ENCODE measurements at regions not wholly inside any gene's neighbourhood (a gene's known extent, or its start where the extent isn't known, plus 50 kb on each side); places are given as distances from the start of the nearest gene placed in this dataset.
"Not testable (repeated sequence)": the region's sequence is repeated elsewhere in the genome, so short reads cannot be mapped to it uniquely, and the experiment has no call there.

- no peaks in the 10 kb centered on the region for H3K36me3 ChIP-seq (replicated peaks; ENCODE audit: insufficient read depth, low read length)
- H3K9ac ChIP-seq (ENCODE audit: low read length): no peak overlapping the region
- H3K4me3 ChIP-seq (ENCODE audit: low read length): no peak overlapping the region
- H3K9me2 ChIP-seq (replicated peaks; ENCODE audit: insufficient read depth, low read length): no peaks in the 10 kb centered on the region
- H3K27ac ChIP-seq (ENCODE audit: low read length): no peak overlapping the region
- no peak for TF ChIP-seq EZH2phosphoT487 (IDR thresholded peaks at IDR 0.05; ENCODE audit: low read length)
- TF ChIP-seq CTCF (IDR thresholded peaks at IDR 0.05; ENCODE audit: low read length): no peak
- no peak for TF ChIP-seq EZH2 (optimal IDR thresholded peaks at IDR 0.05; ENCODE audit: low read depth, low read length)
- no peaks in the 10 kb centered on the region for H4K20me1 ChIP-seq (ENCODE audit: insufficient read depth, low read length)
- H3K9me3 ChIP-seq (replicated peaks; ENCODE audit: insufficient read depth, low read length): no peaks in the 10 kb centered on the region
- H3K27me3 ChIP-seq (replicated peaks; ENCODE audit: insufficient read depth, low read length): no peaks in the 10 kb centered on the region
- no peaks in the 10 kb centered on the region for H3F3A ChIP-seq (ENCODE audit: insufficient read depth, low read length)
- no peak overlapping the region for H2AFZ ChIP-seq (ENCODE audit: low read length)
- no peak overlapping the region for H3K4me2 ChIP-seq (ENCODE audit: low read depth, low read length)
- H3K79me2 ChIP-seq (ENCODE audit: low read length): no peaks in the 10 kb centered on the region
- no peaks in the 10 kb centered on the region for H3K4me1 ChIP-seq (ENCODE audit: low read length)
- DNase-seq: no peak
Observed at GRCh38 chr12:74169607-74170006, 368.0 kb upstream of the ATXN7L3B start.

GRCh38 chr12:74170645-74171477 lies 366.8 kb upstream of the ATXN7L3B start:
- no peaks in the 10 kb centered on the region for H3K4me1 ChIP-seq (ENCODE audit: low read length)
- no peaks in the 10 kb centered on the region for H3K79me2 ChIP-seq (ENCODE audit: low read length)
- H4K20me1 ChIP-seq (ENCODE audit: insufficient read depth, low read length): no peaks in the 10 kb centered on the region
- H3K36me3 ChIP-seq (replicated peaks; ENCODE audit: insufficient read depth, low read length): no peaks in the 10 kb centered on the region
- no peak overlapping the region for H3K9ac ChIP-seq (ENCODE audit: low read length)
- H3K27ac ChIP-seq (ENCODE audit: low read length): no peak overlapping the region
- H2AFZ ChIP-seq (ENCODE audit: low read length): no peak overlapping the region
- H3K9me2 ChIP-seq (replicated peaks; ENCODE audit: insufficient read depth, low read length): no peaks in the 10 kb centered on the region
- no peak overlapping the region for H3K4me3 ChIP-seq (ENCODE audit: low read length)
- H3F3A ChIP-seq (ENCODE audit: insufficient read depth, low read length): no peaks in the 10 kb centered on the region
- no peak overlapping the region for H3K4me2 ChIP-seq (ENCODE audit: low read depth, low read length)
- H3K27me3 ChIP-seq (replicated peaks; ENCODE audit: insufficient read depth, low read length): no peaks in the 10 kb centered on the region
- no peaks in the 10 kb centered on the region for H3K9me3 ChIP-seq (replicated peaks; ENCODE audit: insufficient read depth, low read length)
- DNase-seq: no peak
- no peak for TF ChIP-seq EZH2 (optimal IDR thresholded peaks at IDR 0.05; ENCODE audit: low read depth, low read length)
- TF ChIP-seq CTCF (IDR thresholded peaks at IDR 0.05; ENCODE audit: low read length): no peak
- TF ChIP-seq EZH2phosphoT487 (IDR thresholded peaks at IDR 0.05; ENCODE audit: low read length): no peak

GRCh38 chr12:74171478-74171909 lies 366.1 kb upstream of the ATXN7L3B start:
- Histone ChIP-seq H3K27ac (ENCODE audit: low read length) (no peak overlapping the region), H3K36me3 (replicated peaks; ENCODE audit: insufficient read depth, low read length) (no peaks in the 10 kb centered on the region), H4K20me1 (ENCODE audit: insufficient read depth, low read length) (no peaks in the 10 kb centered on the region), H3K27me3 (replicated peaks; ENCODE audit: insufficient read depth, low read length) (no peaks in the 10 kb centered on the region), H3K9me3 (replicated peaks; ENCODE audit: insufficient read depth, low read length) (no peaks in the 10 kb centered on the region), H3K4me1 (ENCODE audit: low read length) (no peaks in the 10 kb centered on the region), H3K9me2 (replicated peaks; ENCODE audit: insufficient read depth, low read length) (no peaks in the 10 kb centered on the region), H2AFZ (ENCODE audit: low read length) (no peak overlapping the region), H3K9ac (ENCODE audit: low read length) (no peak overlapping the region), H3K79me2 (ENCODE audit: low read length) (no peaks in the 10 kb centered on the region), H3K4me2 (ENCODE audit: low read depth, low read length) (no peak overlapping the region), H3K4me3 (ENCODE audit: low read length) (no peak overlapping the region), H3F3A (ENCODE audit: insufficient read depth, low read length) (no peaks in the 10 kb centered on the region)
- DNase-seq: no peak
- no peak for TF ChIP-seq EZH2phosphoT487 (IDR thresholded peaks at IDR 0.05; ENCODE audit: low read length)

- H2AFZ ChIP-seq (ENCODE audit: low read length): not testable (repeated sequence)
Observed at GRCh38 chr12:74174961-74175360, 362.7 kb upstream of the ATXN7L3B start.

More at GRCh38 chr12:74174961-74175360, 362.7 kb upstream of the ATXN7L3B start:
- not testable (repeated sequence) for H4K20me1 ChIP-seq (ENCODE audit: insufficient read depth, low read length); H3K27me3 ChIP-seq (replicated peaks; ENCODE audit: insufficient read depth, low read length); H3K4me1 ChIP-seq (ENCODE audit: low read length); H3F3A ChIP-seq (ENCODE audit: insufficient read depth, low read length); DNase-seq; H3K36me3 ChIP-seq (replicated peaks; ENCODE audit: insufficient read depth, low read length); H3K9me3 ChIP-seq (replicated peaks; ENCODE audit: insufficient read depth, low read length); H3K9ac ChIP-seq (ENCODE audit: low read length); H3K79me2 ChIP-seq (ENCODE audit: low read length); H3K4me2 ChIP-seq (ENCODE audit: low read depth, low read length); H3K27ac ChIP-seq (ENCODE audit: low read length); H3K4me3 ChIP-seq (ENCODE audit: low read length); H3K9me2 ChIP-seq (replicated peaks; ENCODE audit: insufficient read depth, low read length)

Data from MM.1S (cell line).